Keratinocyte (primary cell): ENCODE measurements at regions not wholly inside any gene's neighbourhood (a gene's known extent, or its start where the extent isn't known, plus 50 kb on each side); places are given as distances from the start of the nearest gene placed in this dataset.
A peak's percentile ranks its signal among the peaks of the same experiment; 100 is the strongest.
"Not testable (repeated sequence)": the region's sequence is repeated elsewhere in the genome, so short reads cannot be mapped to it uniquely, and the experiment has no call there.

Experiments used
- DNase-seq: peaks from one replicate; pipeline ENCODE4 v3.0.0-alpha.2; 2011; ENCODE audit warnings: low read depth, missing footprints, low spot score
- FAIRE-seq: peaks from 2 replicates; lab custom pipeline; 2011; peaks lifted over from hg19 to GRCh38; lab: Jason Lieb, UNC
- H2AFZ ChIP-seq: 2 replicates; pipeline ENCODE4 v1.6.0; 2012; ENCODE audit warnings: low read length, control low read depth, inconsistent platforms; ENCODE audit not compliant: control insufficient read depth
- H3K27ac ChIP-seq: 2 replicates; pipeline ENCODE4 v1.5.1; 2011; ENCODE audit warnings: low read length; ENCODE audit not compliant: control insufficient read depth, insufficient read depth
- H3K27me3 ChIP-seq: 3 replicates; pipeline ENCODE4 v1.6.0; 2011; ENCODE audit warnings: low read length; ENCODE audit not compliant: control insufficient read depth, insufficient read depth; ENCODE audit errors: extremely low read depth
- H3K36me3 ChIP-seq, 2 experiments: 2 replicates in 1 of 2; 3 replicates in 1 of 2; pipeline ENCODE4 v1.5.1; 2011; ENCODE audit warnings: low read length in 2 of 2, mild to moderate bottlenecking in 1 of 2; ENCODE audit not compliant: control insufficient read depth in 2 of 2, insufficient read depth in 2 of 2; ENCODE audit errors: extremely low read depth in 1 of 2
- H3K4me1 ChIP-seq: 3 replicates; pipeline ENCODE4 v1.5.1; 2011; ENCODE audit warnings: low read length; ENCODE audit not compliant: control insufficient read depth, insufficient read depth; ENCODE audit errors: extremely low read depth
- H3K4me2 ChIP-seq: 3 replicates; pipeline ENCODE4 v1.6.0; 2011; ENCODE audit warnings: low read depth, low read length; ENCODE audit not compliant: control insufficient read depth, insufficient read depth; ENCODE audit errors: extremely low read depth
- H3K4me3 ChIP-seq, 3 experiments: fragments of 200-600 bp in 1 of 3; sonication (generic) in 1 of 3; 2 replicates in 2 of 3; 3 replicates in 1 of 3; pipeline ENCODE4 v1.5.1; 2011 to 2016; ENCODE audit warnings: low read length in 3 of 3, mild to moderate bottlenecking in 3 of 3, control low read depth in 2 of 3, inconsistent platforms in 1 of 3, low read depth in 1 of 3, mixed read lengths in 1 of 3, mixed run types in 1 of 3, moderate library complexity in 1 of 3; ENCODE audit not compliant: control insufficient read depth in 2 of 3, insufficient read depth in 2 of 3; ENCODE audit errors: extremely low read depth in 1 of 3
- H3K79me2 ChIP-seq: 2 replicates; pipeline ENCODE4 v1.6.0; 2012; ENCODE audit warnings: low read length; ENCODE audit not compliant: control insufficient read depth, insufficient read depth
- H3K9ac ChIP-seq: 3 replicates; pipeline ENCODE4 v1.6.0; 2011; ENCODE audit warnings: low read length; ENCODE audit not compliant: control insufficient read depth, insufficient read depth; ENCODE audit errors: extremely low read depth
- H3K9me1 ChIP-seq: 3 replicates; pipeline ENCODE4 v1.6.0; 2011; ENCODE audit warnings: low read length; ENCODE audit not compliant: control insufficient read depth, insufficient read depth; ENCODE audit errors: extremely low read depth
- H3K9me3 ChIP-seq: 2 replicates; pipeline ENCODE4 v1.5.1; 2012; ENCODE audit warnings: low read depth, low read length; ENCODE audit not compliant: control insufficient read depth
- H4K20me1 ChIP-seq: 3 replicates; pipeline ENCODE4 v1.6.0; 2011; ENCODE audit warnings: low read length; ENCODE audit not compliant: control insufficient read depth, insufficient read depth; ENCODE audit errors: extremely low read depth
- EZH2 ChIP-seq: IDR thresholded peaks from one replicate; pipeline ENCODE4 v1.6.1; 2012; ENCODE audit warnings: inconsistent platforms, mild to moderate bottlenecking, low read length, moderate library complexity
- dilution Hi-C: fragments of 300-500 bp; cut with MboI; formaldehyde crosslinking; loops from one replicate; pipeline ENCODE4 v1.7.0; 2020; ENCODE audit warnings: low sequenced_read_pairs; ENCODE audit not compliant: extremely low pct_ligation_motif_present
- TF ChIP-seq, protein P1 (sequence below), 3 experiments: IDR thresholded peaks in 1 of 3; conservative IDR thresholded peaks in 1 of 3; optimal IDR thresholded peaks in 1 of 3; 2 replicates in 2 of 3; 3 replicates in 1 of 3; pipeline versions ENCODE3 to v1.5.1; 2011; ENCODE audit warnings: low read length in 3 of 3, mild to moderate bottlenecking in 3 of 3, moderate library complexity in 2 of 3, control low read depth in 1 of 3, inconsistent platforms in 1 of 3; ENCODE audit not compliant: insufficient read depth in 2 of 3; ENCODE audit errors: extremely low read depth in 1 of 3

DNA sequence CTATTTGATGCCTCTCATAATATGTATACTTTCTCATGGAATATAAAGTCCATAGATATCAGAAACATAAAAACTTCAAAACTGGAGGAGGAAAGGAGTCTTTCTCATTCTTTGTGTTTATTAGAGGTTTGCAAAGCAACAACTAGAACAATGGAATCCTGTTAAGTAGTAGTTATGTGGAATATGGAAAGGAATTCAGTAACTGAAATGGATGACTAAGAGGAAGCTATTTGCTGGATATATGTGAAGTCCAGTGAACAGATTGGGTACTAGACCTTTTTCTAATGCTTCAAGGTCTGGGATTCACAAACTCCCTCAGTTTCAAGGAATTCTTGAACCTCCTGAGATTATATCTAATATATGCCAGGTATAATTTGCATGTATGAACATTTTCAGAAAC, 353.6 kb upstream of the FANCL start:
- TF ChIP-seq, protein P1, sequence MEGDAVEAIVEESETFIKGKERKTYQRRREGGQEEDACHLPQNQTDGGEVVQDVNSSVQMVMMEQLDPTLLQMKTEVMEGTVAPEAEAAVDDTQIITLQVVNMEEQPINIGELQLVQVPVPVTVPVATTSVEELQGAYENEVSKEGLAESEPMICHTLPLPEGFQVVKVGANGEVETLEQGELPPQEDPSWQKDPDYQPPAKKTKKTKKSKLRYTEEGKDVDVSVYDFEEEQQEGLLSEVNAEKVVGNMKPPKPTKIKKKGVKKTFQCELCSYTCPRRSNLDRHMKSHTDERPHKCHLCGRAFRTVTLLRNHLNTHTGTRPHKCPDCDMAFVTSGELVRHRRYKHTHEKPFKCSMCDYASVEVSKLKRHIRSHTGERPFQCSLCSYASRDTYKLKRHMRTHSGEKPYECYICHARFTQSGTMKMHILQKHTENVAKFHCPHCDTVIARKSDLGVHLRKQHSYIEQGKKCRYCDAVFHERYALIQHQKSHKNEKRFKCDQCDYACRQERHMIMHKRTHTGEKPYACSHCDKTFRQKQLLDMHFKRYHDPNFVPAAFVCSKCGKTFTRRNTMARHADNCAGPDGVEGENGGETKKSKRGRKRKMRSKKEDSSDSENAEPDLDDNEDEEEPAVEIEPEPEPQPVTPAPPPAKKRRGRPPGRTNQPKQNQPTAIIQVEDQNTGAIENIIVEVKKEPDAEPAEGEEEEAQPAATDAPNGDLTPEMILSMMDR (optimal IDR thresholded peaks at IDR 0.05 in 1 of 3, IDR thresholded peaks at IDR 0.05 in 1 of 3, conservative IDR thresholded peaks at IDR 0.05 in 1 of 3; ENCODE audit: extremely low read depth in 1 of 3, insufficient read depth in 2 of 3, low read length in 3 of 3), result no peak
- TF ChIP-seq EZH2, result no peak
- no peaks in the 10 kb centered on the region for H4K20me1 ChIP-seq
- no peak for FAIRE-seq
- H3K4me3 ChIP-seq, result no peak overlapping the region
- H3K27me3 ChIP-seq, result no peaks in the 10 kb centered on the region
- dilution Hi-C loops, result no loop called here
- no peak overlapping the region for H2AFZ ChIP-seq
- H3K36me3 ChIP-seq, result no peaks in the 10 kb centered on the region
- no peak overlapping the region for H3K9ac ChIP-seq
- H3K4me2 ChIP-seq, result no peak overlapping the region
- H3K9me1 ChIP-seq, result no peaks in the 10 kb centered on the region
- DNase-seq, result no peak
- H3K79me2 ChIP-seq, result no peaks in the 10 kb centered on the region
- no peak overlapping the region for H3K27ac ChIP-seq
- no peaks in the 10 kb centered on the region for H3K4me1 ChIP-seq
- H3K9me3 ChIP-seq, result no peaks in the 10 kb centered on the region

DNA sequence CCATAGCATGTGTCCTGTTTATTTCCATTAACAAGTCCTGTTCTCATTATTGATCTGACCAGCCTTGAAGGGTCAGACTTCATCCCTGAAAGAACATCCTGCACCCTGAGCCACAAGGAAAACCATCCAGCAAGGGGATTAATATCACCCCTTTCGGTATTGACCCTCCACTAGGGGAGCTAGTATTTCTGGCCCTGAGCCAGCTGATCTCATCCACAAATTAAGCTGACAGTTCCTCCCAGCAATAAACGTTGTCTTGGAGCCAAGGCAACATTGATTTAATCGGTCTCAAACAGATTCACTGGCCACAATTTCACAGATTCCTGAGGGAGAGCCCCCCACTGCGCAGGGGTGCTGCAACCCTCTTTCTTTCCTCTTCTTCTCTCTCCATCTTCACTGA, 353.1 kb upstream of the FANCL start:
- H3K79me2 ChIP-seq, result no peaks in the 10 kb centered on the region
- no peaks in the 10 kb centered on the region for H3K9me3 ChIP-seq
- TF ChIP-seq, protein P1 (optimal IDR thresholded peaks at IDR 0.05 in 1 of 3, IDR thresholded peaks at IDR 0.05 in 1 of 3, conservative IDR thresholded peaks at IDR 0.05 in 1 of 3; ENCODE audit: extremely low read depth in 1 of 3, insufficient read depth in 2 of 3, low read length in 3 of 3), result peak; percentile 25 to 44 (median 37)
- TF ChIP-seq EZH2, result no peak
- H3K27ac ChIP-seq, result no peak overlapping the region
- no peak overlapping the region for H3K9ac ChIP-seq
- no peak overlapping the region for H3K4me3 ChIP-seq
- no peak overlapping the region for H3K4me2 ChIP-seq
- H3K27me3 ChIP-seq, result no peaks in the 10 kb centered on the region
- H3K36me3 ChIP-seq, result no peaks in the 10 kb centered on the region
- dilution Hi-C loops, result no loop called here
- H2AFZ ChIP-seq, result no peak overlapping the region
- H3K4me1 ChIP-seq, result no peaks in the 10 kb centered on the region
- DNase-seq (no peak), FAIRE-seq (no peak)
- H3K9me1 ChIP-seq, result no peaks in the 10 kb centered on the region
- no peaks in the 10 kb centered on the region for H4K20me1 ChIP-seq

DNA sequence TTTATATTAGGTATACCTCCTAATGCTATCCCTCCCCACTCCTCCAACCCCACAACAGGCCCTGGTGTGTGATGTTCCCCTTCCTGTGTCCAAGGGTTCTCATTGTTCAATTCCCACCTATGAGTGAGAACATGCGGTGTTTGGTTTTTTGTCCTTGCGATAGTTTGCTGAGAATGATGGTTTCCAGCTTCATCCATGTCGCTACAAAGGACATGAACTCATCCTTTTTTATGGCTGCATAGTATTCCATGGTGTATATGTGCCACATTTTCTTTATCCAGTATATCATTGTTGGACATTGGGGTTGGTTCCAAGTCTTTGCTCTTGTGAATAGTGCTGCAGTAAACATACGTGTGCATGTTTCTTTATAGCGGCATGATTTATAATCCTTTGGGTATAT, 345.1 kb upstream of the FANCL start:
- FAIRE-seq, dilution Hi-C loops: not testable (repeated sequence)

More for the DNA sequence above, 345.1 kb upstream of the FANCL start:
- H3K9me3 ChIP-seq, H3K9ac ChIP-seq, H3K4me1 ChIP-seq, H2AFZ ChIP-seq, DNase-seq, H4K20me1 ChIP-seq, H3K9me1 ChIP-seq, H3K79me2 ChIP-seq, H3K27me3 ChIP-seq, H3K36me3 ChIP-seq, H3K4me2 ChIP-seq, H3K4me3 ChIP-seq, H3K27ac ChIP-seq: not testable (repeated sequence)
